ENCODE measurements at regions not wholly inside any gene's neighbourhood (a gene's known extent, or its start where the extent isn't known, plus 50 kb on each side); places are given as distances from the start of the nearest gene placed in this dataset.

- TF ChIP-seq, protein P1, sequence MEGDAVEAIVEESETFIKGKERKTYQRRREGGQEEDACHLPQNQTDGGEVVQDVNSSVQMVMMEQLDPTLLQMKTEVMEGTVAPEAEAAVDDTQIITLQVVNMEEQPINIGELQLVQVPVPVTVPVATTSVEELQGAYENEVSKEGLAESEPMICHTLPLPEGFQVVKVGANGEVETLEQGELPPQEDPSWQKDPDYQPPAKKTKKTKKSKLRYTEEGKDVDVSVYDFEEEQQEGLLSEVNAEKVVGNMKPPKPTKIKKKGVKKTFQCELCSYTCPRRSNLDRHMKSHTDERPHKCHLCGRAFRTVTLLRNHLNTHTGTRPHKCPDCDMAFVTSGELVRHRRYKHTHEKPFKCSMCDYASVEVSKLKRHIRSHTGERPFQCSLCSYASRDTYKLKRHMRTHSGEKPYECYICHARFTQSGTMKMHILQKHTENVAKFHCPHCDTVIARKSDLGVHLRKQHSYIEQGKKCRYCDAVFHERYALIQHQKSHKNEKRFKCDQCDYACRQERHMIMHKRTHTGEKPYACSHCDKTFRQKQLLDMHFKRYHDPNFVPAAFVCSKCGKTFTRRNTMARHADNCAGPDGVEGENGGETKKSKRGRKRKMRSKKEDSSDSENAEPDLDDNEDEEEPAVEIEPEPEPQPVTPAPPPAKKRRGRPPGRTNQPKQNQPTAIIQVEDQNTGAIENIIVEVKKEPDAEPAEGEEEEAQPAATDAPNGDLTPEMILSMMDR (IDR thresholded peaks at IDR 0.05; ENCODE audit: insufficient read depth, low read length, poor library complexity, severe bottlenecking) = no peak
- no peak for TF ChIP-seq EZH2phosphoT487 (conservative IDR thresholded peaks at IDR 0.05; ENCODE audit: low read length)
Observed at GRCh38 chr6:78615430-78615904, 251.9 kb upstream of the IRAK1BP1 start.

Measured in SU-DHL-6 (cell line).